Smooth muscle cell (in vitro differentiated cells): ENCODE measurements at regions not wholly inside any gene's neighbourhood (a gene's known extent, or its start where the extent isn't known, plus 50 kb on each side); places are given as distances from the start of the nearest gene placed in this dataset.

Experiments used
- DNase-seq: peaks from one replicate; lab custom pipeline; 2025; ENCODE audit not compliant: unreplicated experiment; lab: John Stamatoyannopoulos, UW
- H2AFZ ChIP-seq: fragments of 200-600 bp; sonication (generic); 2 replicates; pipeline ENCODE4 v1.6.0; 2016; ENCODE audit warnings: antibody characterized with exemption, low read depth, mild to moderate bottlenecking
- H3F3A ChIP-seq: fragments of 200-600 bp; sonication (generic); 2 replicates; pipeline ENCODE4 v1.6.0; 2017; ENCODE audit warnings: antibody characterized with exemption, low read depth
- H3K27ac ChIP-seq: fragments of 200-600 bp; sonication (generic); 2 replicates; pipeline ENCODE4 v1.5.1; 2016; ENCODE audit warnings: low read depth, mild to moderate bottlenecking
- H3K27me3 ChIP-seq: fragments of 200-600 bp; sonication (generic); 2 replicates; pipeline ENCODE4 v1.6.1; 2016; ENCODE audit warnings: low read depth, mild to moderate bottlenecking
- H3K36me3 ChIP-seq: fragments of 200-600 bp; sonication (generic); 2 replicates; pipeline ENCODE4 v1.5.1; 2016; ENCODE audit warnings: low read depth
- H3K4me1 ChIP-seq: fragments of 200-600 bp; sonication (generic); 2 replicates; pipeline ENCODE4 v1.5.1; 2016; ENCODE audit warnings: low read depth
- H3K4me2 ChIP-seq: fragments of 200-600 bp; sonication (generic); 2 replicates; pipeline ENCODE4 v1.6.0; 2016; ENCODE audit warnings: mild to moderate bottlenecking
- H3K4me3 ChIP-seq: fragments of 200-600 bp; sonication (generic); 2 replicates; pipeline ENCODE4 v1.5.1; 2016; ENCODE audit warnings: mild to moderate bottlenecking
- H3K79me2 ChIP-seq: fragments of 200-600 bp; sonication (generic); 2 replicates; pipeline ENCODE4 v1.6.0; 2016; ENCODE audit warnings: low read depth, mild to moderate bottlenecking
- H3K9ac ChIP-seq: fragments of 200-600 bp; sonication (generic); 2 replicates; pipeline ENCODE4 v1.6.0; 2016; ENCODE audit warnings: low read depth
- H3K9me3 ChIP-seq: fragments of 200-600 bp; sonication (generic); replicated peaks from 2 replicates; pipeline ENCODE4 v1.5.1; 2016; ENCODE audit warnings: low read depth
- H4K20me1 ChIP-seq: fragments of 200-600 bp; sonication (generic); 2 replicates; pipeline ENCODE4 v1.6.0; 2016; ENCODE audit warnings: low read depth
- WGBS: methylation state at CpG from one replicate; pipeline ENCODE4 v1.1.7; 2016; ENCODE audit warnings: low lambda C conversion rate; 5-methylcytosine and 5-hydroxymethylcytosine counted together
- TF ChIP-seq, protein P1 (sequence below): fragments of 200-600 bp; sonication (generic); IDR thresholded peaks from 2 replicates; pipeline ENCODE4 v1.5.1; 2017; ENCODE audit warnings: borderline replicate concordance, mild to moderate bottlenecking, antibody characterized with exemption; ENCODE audit not compliant: insufficient read depth, poor library complexity, severe bottlenecking

DNA sequence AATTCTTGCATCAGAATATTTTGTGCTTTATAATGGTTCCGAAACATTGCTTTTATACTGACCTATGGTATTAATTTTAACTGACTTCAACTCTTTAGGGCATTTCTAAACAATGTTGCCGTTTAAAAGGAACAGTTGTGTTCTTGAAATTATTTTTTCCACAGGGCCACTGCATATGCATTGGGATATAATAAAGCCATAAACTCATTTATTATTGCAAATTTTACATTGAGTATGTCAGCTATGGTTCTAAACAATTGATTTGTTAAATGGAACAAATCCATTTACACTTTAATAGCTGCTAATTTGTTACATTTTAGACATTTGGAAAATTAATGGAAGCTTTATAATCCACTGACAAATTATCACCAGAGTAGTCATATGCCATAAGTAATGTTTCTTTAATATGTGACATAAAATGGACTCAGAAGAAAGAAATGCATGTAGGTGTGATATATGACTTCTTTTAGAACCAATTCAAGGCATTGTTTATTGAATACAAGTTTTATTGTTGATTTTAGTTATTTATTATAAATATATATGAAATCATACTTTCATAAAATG lies 553.3 kb downstream of the TLL1 start:
- no peaks in the 10 kb centered on the region for H3K27me3 ChIP-seq
- no peaks in the 10 kb centered on the region for H3K4me1 ChIP-seq
- TF ChIP-seq, protein P1, sequence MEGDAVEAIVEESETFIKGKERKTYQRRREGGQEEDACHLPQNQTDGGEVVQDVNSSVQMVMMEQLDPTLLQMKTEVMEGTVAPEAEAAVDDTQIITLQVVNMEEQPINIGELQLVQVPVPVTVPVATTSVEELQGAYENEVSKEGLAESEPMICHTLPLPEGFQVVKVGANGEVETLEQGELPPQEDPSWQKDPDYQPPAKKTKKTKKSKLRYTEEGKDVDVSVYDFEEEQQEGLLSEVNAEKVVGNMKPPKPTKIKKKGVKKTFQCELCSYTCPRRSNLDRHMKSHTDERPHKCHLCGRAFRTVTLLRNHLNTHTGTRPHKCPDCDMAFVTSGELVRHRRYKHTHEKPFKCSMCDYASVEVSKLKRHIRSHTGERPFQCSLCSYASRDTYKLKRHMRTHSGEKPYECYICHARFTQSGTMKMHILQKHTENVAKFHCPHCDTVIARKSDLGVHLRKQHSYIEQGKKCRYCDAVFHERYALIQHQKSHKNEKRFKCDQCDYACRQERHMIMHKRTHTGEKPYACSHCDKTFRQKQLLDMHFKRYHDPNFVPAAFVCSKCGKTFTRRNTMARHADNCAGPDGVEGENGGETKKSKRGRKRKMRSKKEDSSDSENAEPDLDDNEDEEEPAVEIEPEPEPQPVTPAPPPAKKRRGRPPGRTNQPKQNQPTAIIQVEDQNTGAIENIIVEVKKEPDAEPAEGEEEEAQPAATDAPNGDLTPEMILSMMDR: no peak
- whole genome bisulfite sequencing: 93% methylated on average over 2 of the region's 2 CpGs
- no peak overlapping the region for H2AFZ ChIP-seq
- H3K36me3 ChIP-seq: no peaks in the 10 kb centered on the region
- no peak overlapping the region for H3K4me2 ChIP-seq
- no peak overlapping the region for H3K9ac ChIP-seq
- H3K79me2 ChIP-seq: no peaks in the 10 kb centered on the region
- DNase-seq: no peak
- H3K4me3 ChIP-seq: no peak overlapping the region
- H3K27ac ChIP-seq: no peak overlapping the region
- no peaks in the 10 kb centered on the region for H3F3A ChIP-seq
- no peaks in the 10 kb centered on the region for H4K20me1 ChIP-seq
- H3K9me3 ChIP-seq: no peaks in the 10 kb centered on the region

DNA sequence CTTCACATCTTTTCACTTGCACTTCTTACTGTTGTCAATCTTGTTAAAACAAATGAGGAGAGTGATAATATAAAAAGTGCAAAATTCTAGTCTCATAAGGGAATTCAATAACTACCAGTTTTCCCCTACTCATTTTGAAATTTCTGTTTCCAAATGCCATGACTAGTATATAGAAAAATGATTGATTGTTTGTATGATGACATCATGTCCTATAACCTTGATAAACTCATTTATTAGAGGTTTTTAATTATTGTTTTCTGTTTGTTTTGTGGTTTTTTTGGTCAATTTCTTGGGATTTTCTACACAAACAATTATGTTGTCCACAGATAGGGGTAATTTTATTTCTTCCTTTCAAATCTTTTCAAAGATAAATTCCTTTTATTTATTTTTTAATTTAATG lies 559.1 kb downstream of the TLL1 start:
- Histone ChIP-seq H3F3A (no peaks in the 10 kb centered on the region), H4K20me1 (no peaks in the 10 kb centered on the region), H3K27me3 (no peaks in the 10 kb centered on the region), H3K4me1 (no peaks in the 10 kb centered on the region), H3K4me2 (no peak overlapping the region), H3K9me3 (no peaks in the 10 kb centered on the region), H3K36me3 (no peaks in the 10 kb centered on the region), H3K4me3 (no peak overlapping the region), H3K27ac (no peak overlapping the region), H3K9ac (no peak overlapping the region), H3K79me2 (no peaks in the 10 kb centered on the region), H2AFZ (no peak overlapping the region)
- no peak for DNase-seq
- TF ChIP-seq, protein P1: no peak

DNA sequence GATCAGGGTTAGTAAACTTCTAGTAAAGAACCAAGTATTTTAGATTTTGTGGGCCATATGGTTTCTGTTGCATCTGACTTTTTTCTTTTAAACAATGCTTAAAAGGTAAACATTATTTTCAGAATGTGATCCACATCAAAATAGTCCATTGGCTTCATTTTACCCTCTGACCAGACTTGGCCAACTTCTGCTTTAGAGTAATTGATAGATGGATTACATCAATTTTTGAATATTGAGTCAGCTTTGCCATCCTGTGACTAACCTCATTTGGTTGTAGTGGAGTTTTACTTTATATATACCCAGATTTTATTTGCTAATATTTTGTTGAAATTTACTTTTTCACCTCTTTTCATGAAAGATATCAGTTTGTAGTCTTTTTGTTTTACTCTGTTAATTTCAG lies 559.8 kb downstream of the TLL1 start:
- Histone ChIP-seq H3K4me1 (no peaks in the 10 kb centered on the region), H2AFZ (no peak overlapping the region), H4K20me1 (no peaks in the 10 kb centered on the region), H3K79me2 (no peaks in the 10 kb centered on the region), H3K4me3 (no peak overlapping the region), H3K9me3 (no peaks in the 10 kb centered on the region), H3K27me3 (no peaks in the 10 kb centered on the region), H3K4me2 (no peak overlapping the region), H3K9ac (no peak overlapping the region), H3K36me3 (no peaks in the 10 kb centered on the region), H3F3A (no peaks in the 10 kb centered on the region), H3K27ac (no peak overlapping the region)
- TF ChIP-seq, protein P1: no peak
- DNase-seq: no peak

DNA sequence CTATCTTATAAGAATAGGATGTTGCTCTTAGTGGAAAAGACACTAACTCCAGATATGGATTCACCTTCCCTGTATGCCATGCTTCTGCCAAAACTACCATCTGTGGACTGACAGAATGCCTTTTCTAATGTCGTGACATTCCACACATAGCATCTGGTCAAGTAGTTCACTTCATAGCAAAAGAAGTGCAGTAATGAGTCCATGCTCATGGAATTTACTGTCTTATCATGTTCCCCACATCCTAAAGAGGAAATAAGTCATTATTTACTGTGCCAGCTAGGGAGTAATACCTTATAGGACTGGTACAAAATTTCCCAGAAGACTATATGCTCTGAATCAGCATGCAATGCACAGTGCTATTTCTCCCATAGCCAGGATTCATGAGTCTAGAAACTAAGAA lies 562.4 kb downstream of the TLL1 start:
- TF ChIP-seq, protein P1: no peak
- no peak for DNase-seq
- no peak overlapping the region for H2AFZ ChIP-seq
- H3K79me2 ChIP-seq: no peaks in the 10 kb centered on the region
- no peaks in the 10 kb centered on the region for H3F3A ChIP-seq
- H3K27me3 ChIP-seq: no peaks in the 10 kb centered on the region
- H4K20me1 ChIP-seq: no peaks in the 10 kb centered on the region
- H3K4me1 ChIP-seq: no peaks in the 10 kb centered on the region
- H3K36me3 ChIP-seq: no peaks in the 10 kb centered on the region
- no peaks in the 10 kb centered on the region for H3K9me3 ChIP-seq
- WGBS: 3% methylated on average over 1 of the region's 1 CpG
- no peak overlapping the region for H3K4me3 ChIP-seq
- peak overlapping the region; percentile 49 for H3K27ac ChIP-seq
- peak overlapping the region; percentile 14 for H3K4me2 ChIP-seq
- H3K9ac ChIP-seq: no peak overlapping the region
